H1 (cell line): ENCODE measurements at regions not wholly inside any gene's neighbourhood (a gene's known extent, or its start where the extent isn't known, plus 50 kb on each side); places are given as distances from the start of the nearest gene placed in this dataset.

ENCODE experiments used
- CTCF ChIA-PET: fragments of 300-600 bp; sonication (Branson Sonifier 250); formaldehyde crosslinking; loops from one replicate; lab custom pipeline; 2021; ENCODE audit not compliant: partially characterized antibody; lab: Charles Lee
- POLR2A ChIA-PET: fragments of 300-600 bp; sonication (Branson Sonifier 250); formaldehyde crosslinking; loops from one replicate; lab custom pipeline; 2021; ENCODE audit warnings: inconsistent platforms; ENCODE audit not compliant: partially characterized antibody; lab: Charles Lee
- DNase-seq, 2 experiments: peaks; one replicate each; pipeline versions ENCODE4 v3.0.0 to v3.0.0-alpha.2; 2010 to 2022; ENCODE audit warnings: low spot score in 2 of 2, low read depth in 1 of 2, mixed read lengths in 1 of 2
- FAIRE-seq: peaks from 2 replicates; lab custom pipeline; 2011; peaks lifted over from hg19 to GRCh38; lab: Jason Lieb, UNC
- H2AFZ ChIP-seq: 2 replicates; pipeline ENCODE4 v1.8.1; 2012; ENCODE audit warnings: low read length, inconsistent platforms
- H2AK5ac ChIP-seq: 2 replicates; pipeline ENCODE4 v1.6.1; 2013; ENCODE audit warnings: low read depth, low read length
- H2BK120ac ChIP-seq: replicated peaks from 2 replicates; pipeline ENCODE3; 2013; ENCODE audit warnings: low read depth, low read length, inconsistent platforms
- H2BK12ac ChIP-seq: 2 replicates; pipeline ENCODE4 v1.6.1; 2013; ENCODE audit warnings: low read depth, low read length
- H2BK15ac ChIP-seq: 2 replicates; pipeline ENCODE4 v1.6.1; 2013; ENCODE audit warnings: low read length
- H2BK20ac ChIP-seq: 2 replicates; pipeline ENCODE4 v1.6.1; 2013; ENCODE audit warnings: low read length
- H2BK5ac ChIP-seq: 2 replicates; pipeline ENCODE4 v1.6.1; 2013; ENCODE audit warnings: low read depth, low read length
- H3K14ac ChIP-seq: 2 replicates; pipeline ENCODE4 v1.6.1; 2013; ENCODE audit warnings: inconsistent platforms; ENCODE audit not compliant: insufficient read length
- H3K18ac ChIP-seq: 2 replicates; pipeline ENCODE4 v1.6.1; 2013; ENCODE audit warnings: low read length; ENCODE audit errors: extremely low read depth
- H3K23ac ChIP-seq: 2 replicates; pipeline ENCODE4 v1.6.1; 2013; ENCODE audit warnings: inconsistent platforms; ENCODE audit not compliant: insufficient read length
- H3K23me2 ChIP-seq: 2 replicates; pipeline ENCODE4 v1.6.1; 2013; ENCODE audit warnings: low read depth, low read length
- H3K27ac ChIP-seq: 2 replicates; pipeline ENCODE4 v1.6.1; 2011; ENCODE audit warnings: low read depth, low read length, inconsistent platforms
- H3K27me3 ChIP-seq, 4 experiments: replicated peaks in 1 of 4; 1 replicate in 1 of 4; 2 replicates in 3 of 4; pipeline versions ENCODE4 v1.6.1 to v1.8.1; 2011 to 2013; ENCODE audit warnings: low read length in 3 of 4, mild to moderate bottlenecking in 3 of 4, inconsistent platforms in 2 of 4, mixed read lengths in 2 of 4, moderate library complexity in 1 of 4; ENCODE audit not compliant: control insufficient read depth in 3 of 4, insufficient read depth in 3 of 4; ENCODE audit errors: extremely low read depth in 1 of 4
- H3K36me3 ChIP-seq, 4 experiments: 2 replicates each; pipeline versions ENCODE4 v1.6.1 to v1.8.1; 2011 to 2013; ENCODE audit warnings: mild to moderate bottlenecking in 4 of 4, low read length in 3 of 4, moderate library complexity in 2 of 4, control low read depth in 1 of 4, inconsistent platforms in 1 of 4; ENCODE audit not compliant: insufficient read depth in 4 of 4, control insufficient read depth in 2 of 4
- H3K4ac ChIP-seq: replicated peaks from 2 replicates; pipeline ENCODE3; 2013; ENCODE audit warnings: low read length, low read depth, mixed read lengths, inconsistent platforms; ENCODE audit not compliant: insufficient read length
- H3K4me1 ChIP-seq, 4 experiments: replicated peaks in 1 of 4; 1 replicate in 1 of 4; 2 replicates in 3 of 4; pipeline versions ENCODE4 v1.6.1 to v1.8.1; 2011 to 2013; ENCODE audit warnings: low read length in 3 of 4, inconsistent platforms in 2 of 4, mixed read lengths in 1 of 4; ENCODE audit not compliant: insufficient read depth in 4 of 4, control insufficient read depth in 3 of 4
- H3K4me2 ChIP-seq, 2 experiments: 2 replicates each; pipeline versions ENCODE4 v1.6.1 to v1.8.1; 2011 to 2013; ENCODE audit warnings: low read depth in 2 of 2, low read length in 2 of 2, control low read depth in 1 of 2, inconsistent platforms in 1 of 2, mild to moderate bottlenecking in 1 of 2; ENCODE audit not compliant: insufficient read depth in 1 of 2
- H3K4me3 ChIP-seq, 4 experiments: fragments of 200-600, 300-600 bp in 1 of 4; sonication (generic), shearing (Covaris generic), sonication (Bioruptor Twin) in 1 of 4; 2 replicates each; pipeline versions ENCODE4 v1.5.1 to v1.8.1; 2011 to 2016; ENCODE audit warnings: low read length in 4 of 4, low read depth in 3 of 4, control low read depth in 2 of 4, inconsistent platforms in 2 of 4, mild to moderate bottlenecking in 2 of 4, mixed read lengths in 1 of 4, moderate library complexity in 1 of 4; ENCODE audit not compliant: insufficient read depth in 2 of 4; ENCODE audit errors: extremely low read depth in 1 of 4
- H3K56ac ChIP-seq: replicated peaks from 2 replicates; pipeline ENCODE3; 2013; ENCODE audit warnings: low read depth, mild to moderate bottlenecking, mixed read lengths, low read length, inconsistent platforms; ENCODE audit not compliant: insufficient read length
- H3K79me1 ChIP-seq: 2 replicates; pipeline ENCODE4 v1.6.1; 2013; ENCODE audit warnings: low read depth, low read length, control low read depth
- H3K79me2 ChIP-seq, 2 experiments: 2 replicates each; pipeline versions ENCODE4 v1.6.1 to v1.8.1; 2012 to 2013; ENCODE audit warnings: low read length in 2 of 2, mild to moderate bottlenecking in 2 of 2, inconsistent platforms in 1 of 2; ENCODE audit not compliant: insufficient read depth in 2 of 2, control insufficient read depth in 1 of 2
- H3K9ac ChIP-seq, 4 experiments: replicated peaks in 1 of 4; 1 replicate in 1 of 4; 2 replicates in 3 of 4; pipeline versions ENCODE4 v1.6.1 to v1.8.1; 2011 to 2013; ENCODE audit warnings: low read depth in 3 of 4, low read length in 3 of 4, control low read depth in 2 of 4, mild to moderate bottlenecking in 2 of 4, moderate library complexity in 2 of 4, inconsistent platforms in 1 of 4; ENCODE audit errors: extremely low read depth in 1 of 4
- H3K9me3 ChIP-seq, 2 experiments: 2 replicates each; pipeline versions ENCODE4 v1.6.1 to v1.8.1; 2012 to 2013; ENCODE audit warnings: mild to moderate bottlenecking in 2 of 2, moderate library complexity in 2 of 2, control low read depth in 1 of 2, inconsistent platforms in 1 of 2, low read depth in 1 of 2, low read length in 1 of 2, mixed read lengths in 1 of 2; ENCODE audit not compliant: insufficient read depth in 2 of 2
- H4K20me1 ChIP-seq, 2 experiments: replicated peaks in 1 of 2; 2 replicates each; pipeline versions ENCODE3 to v1.8.1; 2011 to 2013; ENCODE audit warnings: inconsistent platforms in 2 of 2, low read length in 2 of 2, mild to moderate bottlenecking in 1 of 2; ENCODE audit not compliant: insufficient read depth in 2 of 2, control insufficient read depth in 1 of 2
- H4K5ac ChIP-seq: 2 replicates; pipeline ENCODE4 v1.6.1; 2013; ENCODE audit warnings: low read length, low read depth, mixed read lengths, inconsistent platforms; ENCODE audit not compliant: insufficient read length
- H4K8ac ChIP-seq: 2 replicates; pipeline ENCODE4 v1.8.0; 2013; ENCODE audit warnings: mild to moderate bottlenecking, moderate library complexity, low read length, inconsistent platforms; ENCODE audit not compliant: insufficient read depth; ENCODE audit errors: extremely low read depth
- H4K91ac ChIP-seq: replicated peaks from 2 replicates; pipeline ENCODE3; 2013; ENCODE audit warnings: low read length, mixed read lengths, inconsistent platforms; ENCODE audit not compliant: insufficient read length
- ASH2L ChIP-seq: fragments of 200-600, 300-600 bp; sonication (generic); IDR thresholded peaks from one replicate; pipeline ENCODE4 v1.7.1; 2017; ENCODE audit warnings: low read length
- ATF3 ChIP-seq: IDR thresholded peaks from 2 replicates; pipeline ENCODE4 v1.6.1; 2011; ENCODE audit warnings: low read depth, mild to moderate bottlenecking, low read length; ENCODE audit not compliant: insufficient read depth
- CHD1 ChIP-seq: IDR thresholded peaks from 2 replicates; pipeline ENCODE4 v1.6.1; 2012; ENCODE audit warnings: low read depth, low read length, improper control_type of control experiment
- CREB1 ChIP-seq: IDR thresholded peaks from 2 replicates; pipeline ENCODE4 v1.6.1; 2012; ENCODE audit warnings: inconsistent platforms
- NRF1 ChIP-seq: IDR thresholded peaks from 2 replicates; pipeline ENCODE4 v1.6.1; 2011; ENCODE audit warnings: mild to moderate bottlenecking, low read depth, low read length, improper control_type of control experiment
- POLR2AphosphoS5 ChIP-seq: IDR thresholded peaks from 2 replicates; pipeline ENCODE4 v1.6.1; 2011; ENCODE audit warnings: low read depth, low read length
- POU5F1 ChIP-seq: IDR thresholded peaks from 2 replicates; pipeline ENCODE4 v1.6.1; 2011; ENCODE audit warnings: low read depth, mild to moderate bottlenecking, low read length, moderate library complexity
- RBBP5 ChIP-seq: IDR thresholded peaks from 2 replicates; pipeline ENCODE4 v1.7.1; 2012; ENCODE audit warnings: low read depth, mild to moderate bottlenecking, inconsistent platforms, low read length, moderate library complexity, borderline replicate concordance
- SIRT6 ChIP-seq: IDR thresholded peaks from one replicate; pipeline ENCODE4 v1.7.1; 2012; ENCODE audit warnings: low read length, inconsistent platforms
- SP4 ChIP-seq: IDR thresholded peaks from 2 replicates; pipeline ENCODE4 v1.6.1; 2012; ENCODE audit warnings: low read length, inconsistent platforms
- TAF7 ChIP-seq: optimal IDR thresholded peaks from 2 replicates; pipeline ENCODE3; 2011; ENCODE audit warnings: low read depth, mild to moderate bottlenecking, inconsistent platforms, low read length, moderate library complexity, borderline replicate concordance
- USF2 ChIP-seq: IDR thresholded peaks from 2 replicates; pipeline ENCODE4 v1.6.1; 2011; ENCODE audit warnings: low read length, improper control_type of control experiment
- WGBS, 2 experiments: shearing (Covaris generic) in 1 of 2; methylation state at CpG; one replicate each; pipeline versions ENCODE4 v1.1.6 to v1.1.7; 2013 to 2015; ENCODE audit warnings: low lambda C conversion rate in 2 of 2, mixed read lengths in 2 of 2, inconsistent platforms in 1 of 2, low coverage in 1 of 2, missing lambda C conversion rate in 1 of 2; ENCODE audit not compliant: insufficient replicate concordance in 2 of 2, insufficient coverage in 1 of 2, insufficient read length in 1 of 2; ENCODE audit errors: extremely low coverage in 1 of 2, missing lambda C conversion rate in 1 of 2; 5-methylcytosine and 5-hydroxymethylcytosine counted together

- Histone ChIP-seq H2AFZ (no peak overlapping the region), H3K23me2 (no peaks in the 10 kb centered on the region), H4K91ac (no peak overlapping the region), H2AK5ac (no peak overlapping the region), H3K4me3 (no peak overlapping the region), H3K18ac (no peak overlapping the region), H2BK12ac (no peak overlapping the region), H3K4me1 (peaks cover 0 to 4% (median 2%) of the 10 kb centered on the region in 4 experiments; a peak in 5 of 7 replicates), H4K8ac (no peak overlapping the region), H3K79me2 (no peaks in the 10 kb centered on the region), H3K56ac (no peak overlapping the region), H3K27ac (no peak overlapping the region), H2BK120ac (no peak overlapping the region), H4K20me1 (no peaks in the 10 kb centered on the region), H3K79me1 (no peaks in the 10 kb centered on the region), H3K4me2 (no peak overlapping the region), H3K36me3 (no peaks in the 10 kb centered on the region), H4K5ac (no peak overlapping the region), H3K9me3 (no peaks in the 10 kb centered on the region), H2BK20ac (no peak overlapping the region), H3K9ac (no peak overlapping the region), H2BK5ac (no peak overlapping the region), H3K27me3 (no peaks in the 10 kb centered on the region), H3K14ac (no peak overlapping the region), H3K23ac (no peak overlapping the region), H3K4ac (no peak overlapping the region), H2BK15ac (no peak overlapping the region)
- CTCF ChIA-PET: interaction anchor here (0.8 kb wide), 1 partner anchor 8 kb away, joined by 3 read pairs; no protein-coding TSS in a partner anchor
- DNase-seq (no peak), FAIRE-seq (no peak)
- POLR2A ChIA-PET: no interaction called here
- TF ChIP-seq NRF1 (no peak), USF2 (no peak), CREB1 (no peak), CHD1 (no peak), ASH2L (no peak), ATF3 (no peak), SIRT6 (no peak), TAF7 (no peak), POLR2AphosphoS5 (no peak), RBBP5 (no peak), SP4 (no peak), POU5F1 (no peak)
- WGBS, 2 experiments: 84% methylated on average over 7 of the region's 7 CpGs; no CpG with 5 or more reads in 1 of the 2 experiments
Observed at GRCh38 chr1:208535511-208535910, 291.3 kb upstream of the PLXNA2 start.
